Gastroesophageal sphincter (tissue), 4 donors: ENCODE measurements at regions not wholly inside any gene's neighbourhood (a gene's known extent, or its start where the extent isn't known, plus 50 kb on each side); places are given as distances from the start of the nearest gene placed in this dataset.

Experiments
- ATAC-seq: fragments of 150-250 bp; one replicate; pipeline ENCODE4 v1.9.1; 2016; ENCODE audit warnings: mild to moderate bottlenecking, moderate library complexity
- H3K27ac ChIP-seq, 4 donors: fragments of 200-600 bp; sonication (generic) in 3 of 4; 1 replicate in 3 of 4; 2 replicates in 1 of 4; pipeline ENCODE4 v1.5.1; 2016 to 2019
- H3K27me3 ChIP-seq: fragments of 200-600 bp; sonication (generic); one replicate; pipeline ENCODE4 v1.5.1; 2019
- H3K36me3 ChIP-seq, 2 donors: fragments of 200-600 bp; sonication (generic); one replicate each; pipeline ENCODE4 v1.5.1; 2019; ENCODE audit warnings: control low read depth in 1 of 2
- H3K4me1 ChIP-seq, 3 donors: fragments of 200-600 bp; sonication (generic); 1 replicate in 2 of 3; 2 replicates in 1 of 3; pipeline ENCODE4 v1.5.1; 2016 to 2019; ENCODE audit warnings: control low read depth in 2 of 3
- H3K4me3 ChIP-seq, 2 donors: fragments of 200-600 bp; sonication (generic); one replicate each; pipeline ENCODE4 v1.5.1; 2019; ENCODE audit warnings: mild to moderate bottlenecking in 1 of 2, moderate library complexity in 1 of 2
- H3K9me3 ChIP-seq, 3 donors: fragments of 200-600 bp; sonication (generic); one replicate each; pipeline ENCODE4 v1.5.1; 2017 to 2019; ENCODE audit warnings: control low read depth in 2 of 3
- CTCF ChIP-seq, 4 experiments: fragments of 200-600 bp in 2 of 4; fragments of 450-650 bp in 2 of 4; sonication (generic) in 1 of 4; IDR thresholded peaks; one replicate each; pipeline ENCODE4 v1.5.1; 2017 to 2019; ENCODE audit warnings: antibody characterized with exemption in 4 of 4, mild to moderate bottlenecking in 2 of 4, moderate library complexity in 2 of 4
- EP300 ChIP-seq: sonication (generic); formaldehyde crosslinking; IDR thresholded peaks from one replicate; pipeline ENCODE4 v1.6.1; 2017; ENCODE audit warnings: antibody characterized with exemption, mild to moderate bottlenecking
- POLR2A ChIP-seq, 2 donors: fragments of 450-650 bp; IDR thresholded peaks; one replicate each; pipeline ENCODE4 v1.6.1; 2017; ENCODE audit warnings: antibody characterized with exemption in 2 of 2, mild to moderate bottlenecking in 2 of 2, moderate library complexity in 1 of 2
- POLR2AphosphoS5 ChIP-seq: sonication (generic); formaldehyde crosslinking; IDR thresholded peaks from one replicate; pipeline ENCODE4 v1.6.1; 2017; ENCODE audit warnings: antibody characterized with exemption
- WGBS, 2 donors: methylation state at CpG; one replicate each; pipeline ENCODE4 v1.1.5; 2018; ENCODE audit warnings: low coverage in 1 of 2; 5-methylcytosine and 5-hydroxymethylcytosine counted together

DNA sequence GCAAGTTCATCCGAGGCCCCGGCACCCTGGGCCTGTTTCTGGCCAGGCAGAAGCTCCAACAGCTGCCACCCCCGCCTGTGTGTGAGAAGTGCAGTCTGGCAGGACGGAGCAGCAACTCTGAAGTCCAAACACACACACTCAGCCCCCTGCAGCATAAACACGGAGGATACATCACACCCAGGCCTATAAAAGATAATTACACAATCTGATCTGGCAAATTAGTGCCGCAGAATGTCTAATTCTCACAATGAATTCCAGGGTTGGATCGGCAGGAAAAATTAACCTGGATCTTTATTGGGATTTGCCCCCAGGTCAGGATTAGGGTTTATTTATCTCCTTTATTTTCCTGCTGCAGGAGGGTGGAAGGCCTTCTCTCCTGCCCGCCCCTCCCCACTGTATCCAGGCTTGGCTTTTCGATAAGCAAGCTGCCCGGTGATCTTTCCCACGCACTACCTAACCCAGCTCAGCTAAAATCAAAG lies 311.4 kb downstream of the SOX9 start:
- no peak for TF ChIP-seq EP300
- no peak for TF ChIP-seq POLR2AphosphoS5
- no peak for TF ChIP-seq CTCF (IDR thresholded peaks at IDR 0.05)
- TF ChIP-seq POLR2A (IDR thresholded peaks at IDR 0.05), result no peak
- no peaks in the 10 kb centered on the region for H3K9me3 ChIP-seq
- H3K4me3 ChIP-seq, result no peak overlapping the region
- H3K27ac ChIP-seq, result no peak overlapping the region
- no peaks in the 10 kb centered on the region for H3K4me1 ChIP-seq
- no peaks in the 10 kb centered on the region for H3K27me3 ChIP-seq
- WGBS, 2 donors, result 42 to 79% methylated on average over 6 of the region's 11 CpGs
- no peaks in the 10 kb centered on the region for H3K36me3 ChIP-seq
- no peak for ATAC-seq

- H3K9me3 ChIP-seq, result no peaks in the 10 kb centered on the region
- TF ChIP-seq EP300, result no peak
- TF ChIP-seq POLR2AphosphoS5, result no peak
- no peak for TF ChIP-seq POLR2A (IDR thresholded peaks at IDR 0.05)
- no peak for TF ChIP-seq CTCF (IDR thresholded peaks at IDR 0.05)
These were observed 312.1 kb downstream of the SOX9 start for GRCh38 chr17:72432881-72433280.

GRCh38 chr17:72433797-72434196 lies 313.0 kb downstream of the SOX9 start:
- Histone ChIP-seq H3K36me3 (no peaks in the 10 kb centered on the region), H3K4me1 (no peaks in the 10 kb centered on the region), H3K9me3 (no peaks in the 10 kb centered on the region), H3K27ac (no peak overlapping the region), H3K4me3 (no peak overlapping the region), H3K27me3 (no peaks in the 10 kb centered on the region)
- ATAC-seq, result no peak
- 75 to 91% methylated on average over 1 to 3 of the region's 3 CpGs for WGBS, 2 donors
- TF ChIP-seq EP300 (no peak), POLR2AphosphoS5 (no peak), POLR2A (IDR thresholded peaks at IDR 0.05) (no peak)

More at GRCh38 chr17:72432881-72433280, 312.1 kb downstream of the SOX9 start:
- no peaks in the 10 kb centered on the region for H3K4me1 ChIP-seq
- H3K36me3 ChIP-seq, result no peaks in the 10 kb centered on the region
- no peak overlapping the region for H3K4me3 ChIP-seq
- 36 to 57% methylated on average over 3 to 4 of the region's 4 CpGs for WGBS, 2 donors
- ATAC-seq, result no peak
- no peak overlapping the region for H3K27ac ChIP-seq
- no peaks in the 10 kb centered on the region for H3K27me3 ChIP-seq

DNA sequence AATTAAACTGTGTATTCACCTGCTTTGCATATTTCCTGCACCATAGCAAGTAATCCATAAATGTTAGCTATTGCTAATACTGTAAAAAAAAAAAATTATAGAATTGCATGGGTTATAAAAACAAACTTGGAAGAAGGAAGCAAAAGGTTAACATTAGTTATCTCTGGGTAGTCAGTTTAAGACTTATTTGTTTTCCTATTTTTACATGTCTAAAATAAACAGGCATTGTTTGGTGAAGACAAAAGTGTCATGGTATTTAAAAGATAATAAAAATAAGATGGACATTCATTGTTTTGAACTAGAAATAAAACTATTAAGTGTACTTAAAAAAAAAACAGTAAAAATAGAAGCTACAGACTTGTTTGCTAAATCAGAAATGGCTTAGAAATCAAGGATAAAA lies 313.8 kb downstream of the SOX9 start:
- Histone ChIP-seq H3K4me3 (no peak overlapping the region), H3K27ac (no peak overlapping the region), H3K4me1 (no peaks in the 10 kb centered on the region), H3K27me3 (no peaks in the 10 kb centered on the region), H3K9me3 (no peaks in the 10 kb centered on the region), H3K36me3 (no peaks in the 10 kb centered on the region)
- no peak for ATAC-seq
- no peak for TF ChIP-seq CTCF (IDR thresholded peaks at IDR 0.05)

DNA sequence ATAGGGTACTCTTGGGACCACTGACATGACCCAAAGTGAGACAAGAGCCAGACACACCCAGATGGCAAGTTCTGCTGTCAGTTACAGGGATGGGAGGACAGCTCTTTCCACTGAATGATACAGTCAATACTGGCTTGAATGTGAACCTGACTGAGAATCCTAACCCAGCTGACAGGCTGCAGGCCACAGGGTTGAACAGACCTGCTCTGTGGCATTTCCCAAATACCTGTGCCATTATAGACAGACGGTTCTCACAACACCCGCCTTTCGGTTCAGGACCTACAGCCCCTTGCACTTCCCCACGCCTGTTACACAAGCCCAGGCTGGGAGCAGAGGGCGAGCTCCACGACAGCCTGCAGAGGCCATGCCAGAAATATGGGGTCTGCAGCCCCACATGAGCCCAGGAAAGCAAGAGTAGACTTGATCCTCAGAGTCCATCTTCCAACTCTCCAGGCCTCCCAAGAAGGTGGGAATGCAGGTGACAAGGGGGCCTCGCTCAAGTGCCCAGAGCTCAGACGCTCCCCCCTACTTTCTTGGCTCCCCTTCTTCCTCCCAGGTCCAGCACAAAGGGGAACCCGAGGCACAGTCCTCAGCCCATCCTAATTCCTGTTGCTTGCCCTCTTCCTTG lies 314.3 kb downstream of the SOX9 start:
- WGBS, 2 donors, result 95% methylated on average over 3 of the region's 9 CpGs; no CpG with 5 or more reads in 1 of the 2 donors
- TF ChIP-seq EP300, result no peak
- TF ChIP-seq CTCF (IDR thresholded peaks at IDR 0.05), result no peak
- TF ChIP-seq POLR2AphosphoS5, result no peak
- TF ChIP-seq POLR2A (IDR thresholded peaks at IDR 0.05), result no peak
- ATAC-seq, result no peak
- no peaks in the 10 kb centered on the region for H3K9me3 ChIP-seq
- H3K27me3 ChIP-seq, result no peaks in the 10 kb centered on the region
- no peaks in the 10 kb centered on the region for H3K4me1 ChIP-seq
- no peaks in the 10 kb centered on the region for H3K36me3 ChIP-seq
- no peak overlapping the region for H3K4me3 ChIP-seq
- H3K27ac ChIP-seq, result no peak overlapping the region
